Left lung (tissue), 4 donors: ENCODE measurements at regions not wholly inside any gene's neighbourhood (a gene's known extent, or its start where the extent isn't known, plus 50 kb on each side); places are given as distances from the start of the nearest gene placed in this dataset.

Experiments
- ATAC-seq: fragments of 200-7000 bp; cut with Tn5 transposase; one replicate; pipeline ENCODE4 v1.9.1; 2020; ENCODE audit warnings: moderate library complexity
- DNase-seq, 4 donors: peaks; one replicate each; pipeline ENCODE4 v3.0.0-alpha.2; 2013 to 2020
- H3K27ac ChIP-seq, 2 donors: fragments of 200-600 bp; sonication (generic) in 1 of 2; one replicate each; pipeline versions ENCODE4 v1.5.0 to v1.8.0; 2020 to 2021
- H3K27me3 ChIP-seq, 2 donors: fragments of 200-600 bp; sonication (generic) in 1 of 2; one replicate each; pipeline versions ENCODE4 v1.5.0 to v1.8.0; 2020 to 2021
- H3K36me3 ChIP-seq, 2 donors: fragments of 200-600 bp; sonication (generic) in 1 of 2; one replicate each; pipeline versions ENCODE4 v1.5.0 to v1.8.0; 2020 to 2021
- H3K4me1 ChIP-seq, 2 donors: fragments of 200-600 bp; one replicate each; pipeline ENCODE4 v1.8.0; 2021
- H3K4me3 ChIP-seq, 2 donors: fragments of 200-600 bp; sonication (generic) in 1 of 2; one replicate each; pipeline versions ENCODE4 v1.5.0 to v1.8.0; 2020 to 2021; ENCODE audit warnings: mild to moderate bottlenecking in 1 of 2
- H3K9me3 ChIP-seq, 2 donors: fragments of 200-600 bp; sonication (generic) in 1 of 2; one replicate each; pipeline versions ENCODE4 v1.5.0 to v1.8.0; 2020 to 2021
- intact Hi-C, 2 donors: fragments of 100-400 bp; cut with DNase I; formaldehyde crosslinking; loops; one replicate each; pipeline versions ENCODE4 v1.11.2 to v1.14.2; 2022
- TF ChIP-seq, protein P1 (sequence below), 2 donors: fragments of 200-600 bp; sonication (generic) in 1 of 2; IDR thresholded peaks; one replicate each; pipeline versions ENCODE4 v1.5.0 to v1.8.0; 2021; ENCODE audit warnings: antibody characterized with exemption in 2 of 2
- donor health status: DM: no; HTN: yes; CAD: no.
- donor health status: DM: no; HTN: no; CAD: no.

DNA sequence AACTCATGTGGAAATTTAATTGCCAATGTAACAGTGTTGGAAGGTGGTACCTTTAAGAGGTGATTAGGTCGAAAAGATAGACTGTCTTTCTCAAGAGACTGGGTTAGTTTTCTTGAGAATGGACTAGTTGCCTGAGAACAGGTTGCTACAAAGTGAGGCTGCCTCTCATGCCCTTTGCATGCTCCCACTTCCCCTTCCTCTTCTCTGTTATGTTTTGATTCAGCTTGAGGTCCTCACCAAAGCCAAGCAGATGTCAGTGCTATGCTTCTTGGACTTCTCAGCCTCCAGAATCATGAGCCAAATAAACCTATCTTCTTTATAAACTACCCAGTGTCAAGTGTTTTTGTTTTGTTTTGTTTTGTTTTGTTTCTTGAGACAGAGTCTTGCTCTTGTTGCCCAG lies 187.0 kb upstream of the RUNX1 start:
- DNase-seq (no peak), ATAC-seq (no peak)
- Histone ChIP-seq H3K27me3 (no peaks in the 10 kb centered on the region), H3K27ac (no peak overlapping the region), H3K4me1 (no peaks in the 10 kb centered on the region), H3K36me3 (no peaks in the 10 kb centered on the region), H3K4me3 (no peak overlapping the region), H3K9me3 (no peaks in the 10 kb centered on the region)
- TF ChIP-seq, protein P1, sequence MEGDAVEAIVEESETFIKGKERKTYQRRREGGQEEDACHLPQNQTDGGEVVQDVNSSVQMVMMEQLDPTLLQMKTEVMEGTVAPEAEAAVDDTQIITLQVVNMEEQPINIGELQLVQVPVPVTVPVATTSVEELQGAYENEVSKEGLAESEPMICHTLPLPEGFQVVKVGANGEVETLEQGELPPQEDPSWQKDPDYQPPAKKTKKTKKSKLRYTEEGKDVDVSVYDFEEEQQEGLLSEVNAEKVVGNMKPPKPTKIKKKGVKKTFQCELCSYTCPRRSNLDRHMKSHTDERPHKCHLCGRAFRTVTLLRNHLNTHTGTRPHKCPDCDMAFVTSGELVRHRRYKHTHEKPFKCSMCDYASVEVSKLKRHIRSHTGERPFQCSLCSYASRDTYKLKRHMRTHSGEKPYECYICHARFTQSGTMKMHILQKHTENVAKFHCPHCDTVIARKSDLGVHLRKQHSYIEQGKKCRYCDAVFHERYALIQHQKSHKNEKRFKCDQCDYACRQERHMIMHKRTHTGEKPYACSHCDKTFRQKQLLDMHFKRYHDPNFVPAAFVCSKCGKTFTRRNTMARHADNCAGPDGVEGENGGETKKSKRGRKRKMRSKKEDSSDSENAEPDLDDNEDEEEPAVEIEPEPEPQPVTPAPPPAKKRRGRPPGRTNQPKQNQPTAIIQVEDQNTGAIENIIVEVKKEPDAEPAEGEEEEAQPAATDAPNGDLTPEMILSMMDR (IDR thresholded peaks at IDR 0.05): no peak
- intact Hi-C loops: no loop called here

DNA sequence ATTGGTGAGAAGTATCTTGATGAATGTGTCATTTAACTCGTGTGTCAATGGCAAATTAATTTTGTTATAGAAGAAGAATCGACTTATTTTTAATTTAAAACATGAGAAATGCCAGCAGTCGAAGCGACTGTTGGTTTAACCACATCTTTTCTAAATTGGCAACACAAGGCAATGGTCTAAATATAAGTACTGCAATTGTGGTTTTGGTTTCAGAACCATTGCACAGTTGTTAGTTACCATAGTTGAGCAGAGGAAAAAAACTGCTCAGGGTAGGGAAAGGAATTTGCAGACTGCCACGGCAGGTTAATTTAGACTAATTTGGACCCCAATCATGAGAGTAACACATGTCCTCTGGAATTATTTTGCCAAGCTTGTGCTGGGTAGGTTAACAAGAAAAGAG lies 185.6 kb upstream of the RUNX1 start:
- TF ChIP-seq, protein P1 (IDR thresholded peaks at IDR 0.05): no peak
- Histone ChIP-seq H3K36me3 (no peaks in the 10 kb centered on the region), H3K4me1 (no peaks in the 10 kb centered on the region), H3K4me3 (no peak overlapping the region), H3K9me3 (no peaks in the 10 kb centered on the region), H3K27ac (no peak overlapping the region), H3K27me3 (no peaks in the 10 kb centered on the region)
- DNase-seq (no peak), ATAC-seq (no peak)
- intact Hi-C loops: no loop called here

DNA sequence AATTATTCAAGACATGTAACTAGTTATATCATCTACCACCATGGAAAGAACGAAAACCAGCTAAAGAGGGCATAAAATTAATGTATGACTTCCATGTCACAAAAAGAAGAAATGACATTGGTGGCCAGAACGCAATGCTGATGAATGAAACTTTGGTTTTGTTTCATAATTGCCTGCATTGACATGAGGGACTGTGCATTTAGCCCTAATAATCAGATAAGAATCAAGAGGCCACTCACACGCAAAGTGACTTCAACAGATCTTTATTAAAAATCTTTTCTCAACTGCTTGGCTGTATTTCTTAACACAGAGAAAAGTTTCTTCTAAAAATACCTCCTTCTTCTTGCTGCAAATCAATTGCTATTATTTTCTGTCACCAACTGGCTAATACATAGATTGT lies 184.7 kb upstream of the RUNX1 start:
- H3K4me1 ChIP-seq: no peaks in the 10 kb centered on the region
- intact Hi-C loops: no loop called here
- H3K27ac ChIP-seq: no peak overlapping the region
- no peaks in the 10 kb centered on the region for H3K27me3 ChIP-seq
- ATAC-seq (no peak), DNase-seq (no peak)
- TF ChIP-seq, protein P1 (IDR thresholded peaks at IDR 0.05): no peak
- H3K36me3 ChIP-seq: no peaks in the 10 kb centered on the region
- no peak overlapping the region for H3K4me3 ChIP-seq
- H3K9me3 ChIP-seq: no peaks in the 10 kb centered on the region

DNA sequence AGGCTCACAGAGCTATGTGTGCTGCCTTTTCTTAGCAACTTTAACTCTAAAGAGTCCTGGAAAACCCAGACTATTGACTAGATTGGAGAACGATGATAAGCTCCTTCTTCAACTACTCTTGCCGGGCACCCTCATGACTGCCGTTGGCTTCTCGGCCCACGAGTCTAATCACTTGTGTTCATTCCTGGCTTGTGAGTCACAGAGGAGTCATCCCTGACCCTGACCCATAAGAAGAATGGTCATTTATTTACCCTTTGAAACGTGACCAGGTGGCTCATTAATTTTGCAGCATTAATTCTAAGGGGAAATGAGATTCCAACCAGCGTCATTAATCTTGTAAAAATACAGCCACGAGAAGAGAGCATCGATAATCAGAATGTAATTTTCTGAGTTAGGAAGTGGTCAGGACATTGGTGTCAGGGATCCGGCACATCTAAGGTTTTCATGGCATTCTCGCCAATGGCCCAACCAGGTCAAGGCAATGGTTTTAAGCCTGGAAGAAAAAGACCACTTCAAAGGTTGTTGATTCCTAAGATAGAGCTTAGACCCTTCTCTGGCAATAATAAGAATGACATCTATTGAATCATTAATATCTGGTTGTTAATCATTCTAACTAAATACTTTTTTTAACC lies 183.6 kb upstream of the RUNX1 start:
- ATAC-seq: peak; percentile 56
- intact Hi-C loops: no loop called here

DNA sequence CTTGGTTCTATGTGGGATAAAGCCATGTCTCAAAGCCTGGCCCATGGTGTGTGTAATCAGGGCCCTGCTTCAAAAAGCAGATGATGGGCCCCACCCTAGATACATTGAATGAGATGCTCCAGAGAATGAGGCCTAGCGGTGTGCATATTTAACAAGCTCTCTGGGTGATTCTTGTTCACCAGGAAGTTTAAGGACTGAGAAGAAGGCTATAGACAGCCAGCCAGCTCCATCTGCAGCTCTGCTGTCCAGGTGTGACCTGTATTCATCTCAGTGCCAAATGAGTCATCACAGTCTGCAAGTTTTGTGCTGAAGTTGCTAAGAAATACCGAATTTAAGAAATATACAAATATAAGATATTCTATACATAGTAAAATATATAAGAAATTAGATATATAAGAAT lies 182.0 kb upstream of the RUNX1 start:
- DNase-seq: no peak

More for the DNA sequence above, 183.6 kb upstream of the RUNX1 start:
- no peaks in the 10 kb centered on the region for H3K4me1 ChIP-seq
- H3K4me3 ChIP-seq: no peak overlapping the region
- H3K36me3 ChIP-seq: no peaks in the 10 kb centered on the region
- TF ChIP-seq, protein P1 (IDR thresholded peaks at IDR 0.05): no peak
- no peaks in the 10 kb centered on the region for H3K27me3 ChIP-seq
- no peaks in the 10 kb centered on the region for H3K9me3 ChIP-seq
- no peak for DNase-seq
- H3K27ac ChIP-seq: no peak overlapping the region

More for the DNA sequence above, 182.0 kb upstream of the RUNX1 start:
- TF ChIP-seq, protein P1 (IDR thresholded peaks at IDR 0.05): no peak
- no peaks in the 10 kb centered on the region for H3K9me3 ChIP-seq
- H3K36me3 ChIP-seq: no peaks in the 10 kb centered on the region
- no peaks in the 10 kb centered on the region for H3K4me1 ChIP-seq
- no peak overlapping the region for H3K4me3 ChIP-seq
- no peak overlapping the region for H3K27ac ChIP-seq
- no peak for ATAC-seq
- H3K27me3 ChIP-seq: no peaks in the 10 kb centered on the region
- intact Hi-C loops: no loop called here
